ENCODE measurements at regions not wholly inside any gene's neighbourhood (a gene's known extent, or its start where the extent isn't known, plus 50 kb on each side); places are given as distances from the start of the nearest gene placed in this dataset.

GRCh38 chr10:57141708-57142107 is 780.6 kb upstream of the ZWINT start:
- Histone ChIP-seq H3K27ac (replicated peaks; ENCODE audit: low read length) (no peak overlapping the region), H3K79me1 (ENCODE audit: low read depth, low read length) (no peaks in the 10 kb centered on the region), H2BK12ac (ENCODE audit: low read length) (no peak overlapping the region), H3K18ac (ENCODE audit: low read length) (no peak overlapping the region), H2AFZ (ENCODE audit: low read length) (no peak overlapping the region), H3K4me3 (ENCODE audit: low read length in 2 of 2) (no peak overlapping the region), H3K4ac (ENCODE audit: low read length) (no peak overlapping the region), H2BK120ac (ENCODE audit: low read depth, low read length) (no peak overlapping the region), H3K4me2 (ENCODE audit: insufficient read depth, low read length, poor library complexity, severe bottlenecking) (no peak overlapping the region), H4K8ac (ENCODE audit: low read depth, low read length) (no peak overlapping the region), H3K9ac (ENCODE audit: low read depth, low read length, poor library complexity) (no peak overlapping the region), H2BK5ac (ENCODE audit: low read length) (no peak overlapping the region), H3K14ac (ENCODE audit: low read length) (no peak overlapping the region), H3K4me1 (ENCODE audit: control insufficient read depth in 2 of 2, insufficient read depth in 1 of 2, low read depth in 1 of 2, low read length in 2 of 2) (peaks cover 0 to 8% of the 10 kb centered on the region in 2 donors), H3K36me3 (replicated peaks in 1 of 2; ENCODE audit: control insufficient read depth in 2 of 2, insufficient read depth in 2 of 2, low read length in 2 of 2) (peaks cover 0 to 3% of the 10 kb centered on the region in 2 donors), H3K9me3 (replicated peaks in 1 of 2; ENCODE audit: control insufficient read depth in 2 of 2, insufficient read depth in 1 of 2, low read depth in 1 of 2, low read length in 2 of 2) (peaks cover 0 to 9% of the 10 kb centered on the region in 2 donors), H3K27me3 (ENCODE audit: control insufficient read depth in 3 of 3, insufficient read depth in 3 of 3, low read depth in 1 of 3, low read length in 3 of 3) (peaks cover 0 to 18% (median 0%) of the 10 kb centered on the region in 3 experiments), H3K23ac (ENCODE audit: low read depth, low read length, poor library complexity) (no peak overlapping the region), H4K91ac (ENCODE audit: low read depth, low read length, poor library complexity) (no peak overlapping the region), H2BK15ac (ENCODE audit: low read length) (no peak overlapping the region), H2AK5ac (ENCODE audit: low read depth, low read length) (no peak overlapping the region)
- DNase-seq (ENCODE audit: low spot score) = no peak
- no CpG with 5 or more reads among the region's 1 CpG for WGBS, 2 donors (ENCODE audit: extremely low coverage in 2 of 2, insufficient read length in 2 of 2, insufficient replicate concordance in 1 of 2)

- no peak overlapping the region for H3K4ac ChIP-seq (ENCODE audit: low read length)
- no peak overlapping the region for H3K9ac ChIP-seq (ENCODE audit: low read depth, low read length, poor library complexity)
Observed at GRCh38 chr10:57119684-57120083, 758.6 kb upstream of the ZWINT start.

GRCh38 chr10:57113545-57113944 is 752.5 kb upstream of the ZWINT start:
- H4K8ac ChIP-seq (ENCODE audit: low read depth, low read length) = no peak overlapping the region
- H3K4ac ChIP-seq (ENCODE audit: low read length) = no peak overlapping the region
- no peak for DNase-seq (ENCODE audit: low spot score)
- no peak overlapping the region for H3K9ac ChIP-seq (ENCODE audit: low read depth, low read length, poor library complexity)
- no peaks in the 10 kb centered on the region for H3K36me3 ChIP-seq (replicated peaks in 1 of 2; ENCODE audit: control insufficient read depth in 2 of 2, insufficient read depth in 2 of 2, low read length in 2 of 2)
- no peak overlapping the region for H3K27ac ChIP-seq (replicated peaks; ENCODE audit: low read length)
- peaks cover 0 to 11% of the 10 kb centered on the region in 2 donors for H3K9me3 ChIP-seq (replicated peaks in 1 of 2; ENCODE audit: control insufficient read depth in 2 of 2, insufficient read depth in 1 of 2, low read depth in 1 of 2, low read length in 2 of 2)
- H3K14ac ChIP-seq (ENCODE audit: low read length) = no peak overlapping the region
- H3K4me2 ChIP-seq (ENCODE audit: insufficient read depth, low read length, poor library complexity, severe bottlenecking) = no peak overlapping the region
- H2BK15ac ChIP-seq (ENCODE audit: low read length) = no peak overlapping the region
- no peak overlapping the region for H2BK12ac ChIP-seq (ENCODE audit: low read length)
- H2AK5ac ChIP-seq (ENCODE audit: low read depth, low read length) = no peak overlapping the region
- no peak overlapping the region for H3K23ac ChIP-seq (ENCODE audit: low read depth, low read length, poor library complexity)
- no peak overlapping the region for H4K91ac ChIP-seq (ENCODE audit: low read depth, low read length, poor library complexity)
- H2AFZ ChIP-seq (ENCODE audit: low read length) = no peak overlapping the region
- H3K27me3 ChIP-seq (ENCODE audit: control insufficient read depth in 3 of 3, insufficient read depth in 3 of 3, low read depth in 1 of 3, low read length in 3 of 3) = no peaks in the 10 kb centered on the region
- WGBS, 2 donors (ENCODE audit: extremely low coverage in 2 of 2, insufficient read length in 2 of 2, insufficient replicate concordance in 1 of 2) = no CpG with 5 or more reads among the region's 2 CpGs
- no peak overlapping the region for H2BK5ac ChIP-seq (ENCODE audit: low read length)
- H3K4me3 ChIP-seq (ENCODE audit: low read length in 2 of 2) = no peak overlapping the region
- H3K18ac ChIP-seq (ENCODE audit: low read length) = no peak overlapping the region
- H3K4me1 ChIP-seq (ENCODE audit: control insufficient read depth in 2 of 2, insufficient read depth in 1 of 2, low read depth in 1 of 2, low read length in 2 of 2) = no peaks in the 10 kb centered on the region
- no peaks in the 10 kb centered on the region for H3K79me1 ChIP-seq (ENCODE audit: low read depth, low read length)
- no peak overlapping the region for H2BK120ac ChIP-seq (ENCODE audit: low read depth, low read length)

More at GRCh38 chr10:57119684-57120083, 758.6 kb upstream of the ZWINT start:
- Histone ChIP-seq H2BK15ac (ENCODE audit: low read length) (no peak overlapping the region), H3K4me3 (ENCODE audit: low read length in 2 of 2) (no peak overlapping the region), H3K36me3 (replicated peaks in 1 of 2; ENCODE audit: control insufficient read depth in 2 of 2, insufficient read depth in 2 of 2, low read length in 2 of 2) (no peaks in the 10 kb centered on the region), H3K4me2 (ENCODE audit: insufficient read depth, low read length, poor library complexity, severe bottlenecking) (no peak overlapping the region), H3K27ac (replicated peaks; ENCODE audit: low read length) (no peak overlapping the region), H3K4me1 (ENCODE audit: control insufficient read depth in 2 of 2, insufficient read depth in 1 of 2, low read depth in 1 of 2, low read length in 2 of 2) (peaks cover 0 to 3% of the 10 kb centered on the region in 2 donors), H2AFZ (ENCODE audit: low read length) (no peak overlapping the region), H3K9me3 (replicated peaks in 1 of 2; ENCODE audit: control insufficient read depth in 2 of 2, insufficient read depth in 1 of 2, low read depth in 1 of 2, low read length in 2 of 2) (peaks cover 0 to 4% of the 10 kb centered on the region in 2 donors), H2BK120ac (ENCODE audit: low read depth, low read length) (no peak overlapping the region), H4K8ac (ENCODE audit: low read depth, low read length) (no peak overlapping the region), H4K91ac (ENCODE audit: low read depth, low read length, poor library complexity) (no peak overlapping the region), H3K79me1 (ENCODE audit: low read depth, low read length) (no peaks in the 10 kb centered on the region), H3K18ac (ENCODE audit: low read length) (no peak overlapping the region), H2BK5ac (ENCODE audit: low read length) (no peak overlapping the region), H3K27me3 (ENCODE audit: control insufficient read depth in 3 of 3, insufficient read depth in 3 of 3, low read depth in 1 of 3, low read length in 3 of 3) (no peaks in the 10 kb centered on the region), H3K23ac (ENCODE audit: low read depth, low read length, poor library complexity) (no peak overlapping the region), H2BK12ac (ENCODE audit: low read length) (no peak overlapping the region), H3K14ac (ENCODE audit: low read length) (no peak overlapping the region), H2AK5ac (ENCODE audit: low read depth, low read length) (no peak overlapping the region)
- whole genome bisulfite sequencing, 2 donors (ENCODE audit: extremely low coverage in 2 of 2, insufficient read length in 2 of 2, insufficient replicate concordance in 1 of 2) = no CpG with 5 or more reads among the region's 1 CpG
- DNase-seq (ENCODE audit: low spot score) = no peak

GRCh38 chr10:57102236-57102635 is 741.2 kb upstream of the ZWINT start:
- Histone ChIP-seq H3K4me1 (ENCODE audit: control insufficient read depth in 2 of 2, insufficient read depth in 1 of 2, low read depth in 1 of 2, low read length in 2 of 2) (peaks cover 0 to 5% of the 10 kb centered on the region in 2 donors), H3K23ac (ENCODE audit: low read depth, low read length, poor library complexity) (no peak overlapping the region)

More at GRCh38 chr10:57102236-57102635, 741.2 kb upstream of the ZWINT start:
- Histone ChIP-seq H3K27ac (replicated peaks; ENCODE audit: low read length) (no peak overlapping the region), H3K4me2 (ENCODE audit: insufficient read depth, low read length, poor library complexity, severe bottlenecking) (no peak overlapping the region), H2BK15ac (ENCODE audit: low read length) (no peak overlapping the region), H3K9me3 (replicated peaks in 1 of 2; ENCODE audit: control insufficient read depth in 2 of 2, insufficient read depth in 1 of 2, low read depth in 1 of 2, low read length in 2 of 2) (no peaks in the 10 kb centered on the region), H4K91ac (ENCODE audit: low read depth, low read length, poor library complexity) (no peak overlapping the region), H3K27me3 (ENCODE audit: control insufficient read depth in 3 of 3, insufficient read depth in 3 of 3, low read depth in 1 of 3, low read length in 3 of 3) (no peaks in the 10 kb centered on the region), H3K79me1 (ENCODE audit: low read depth, low read length) (no peaks in the 10 kb centered on the region), H3K9ac (ENCODE audit: low read depth, low read length, poor library complexity) (no peak overlapping the region), H2BK12ac (ENCODE audit: low read length) (no peak overlapping the region), H3K36me3 (replicated peaks in 1 of 2; ENCODE audit: control insufficient read depth in 2 of 2, insufficient read depth in 2 of 2, low read length in 2 of 2) (peaks cover 0 to 2% of the 10 kb centered on the region in 2 donors), H2BK120ac (ENCODE audit: low read depth, low read length) (no peak overlapping the region), H3K4me3 (ENCODE audit: low read length in 2 of 2) (no peak overlapping the region), H3K18ac (ENCODE audit: low read length) (no peak overlapping the region), H3K14ac (ENCODE audit: low read length) (no peak overlapping the region), H4K8ac (ENCODE audit: low read depth, low read length) (no peak overlapping the region), H3K4ac (ENCODE audit: low read length) (no peak overlapping the region), H2AK5ac (ENCODE audit: low read depth, low read length) (no peak overlapping the region), H2AFZ (ENCODE audit: low read length) (peak overlapping the region; percentile 1), H2BK5ac (ENCODE audit: low read length) (no peak overlapping the region)
- no peak for DNase-seq (ENCODE audit: low spot score)
- no CpG with 5 or more reads among the region's 1 CpG for whole genome bisulfite sequencing, 2 donors (ENCODE audit: extremely low coverage in 2 of 2, insufficient read length in 2 of 2, insufficient replicate concordance in 1 of 2)
